SH-SY5Y (cell line): ENCODE measurements at regions not wholly inside any gene's neighbourhood (a gene's known extent, or its start where the extent isn't known, plus 50 kb on each side); places are given as distances from the start of the nearest gene placed in this dataset.

ENCODE experiments used
- GATA2 ChIP-seq: IDR thresholded peaks from 2 replicates; pipeline ENCODE4 v1.6.1; 2011; ENCODE audit warnings: mild to moderate bottlenecking, low read depth, low read length
- GATA3 ChIP-seq: IDR thresholded peaks from 2 replicates; pipeline ENCODE4 v1.6.1; 2011; ENCODE audit warnings: low read depth, mild to moderate bottlenecking, low read length, moderate library complexity

DNA sequence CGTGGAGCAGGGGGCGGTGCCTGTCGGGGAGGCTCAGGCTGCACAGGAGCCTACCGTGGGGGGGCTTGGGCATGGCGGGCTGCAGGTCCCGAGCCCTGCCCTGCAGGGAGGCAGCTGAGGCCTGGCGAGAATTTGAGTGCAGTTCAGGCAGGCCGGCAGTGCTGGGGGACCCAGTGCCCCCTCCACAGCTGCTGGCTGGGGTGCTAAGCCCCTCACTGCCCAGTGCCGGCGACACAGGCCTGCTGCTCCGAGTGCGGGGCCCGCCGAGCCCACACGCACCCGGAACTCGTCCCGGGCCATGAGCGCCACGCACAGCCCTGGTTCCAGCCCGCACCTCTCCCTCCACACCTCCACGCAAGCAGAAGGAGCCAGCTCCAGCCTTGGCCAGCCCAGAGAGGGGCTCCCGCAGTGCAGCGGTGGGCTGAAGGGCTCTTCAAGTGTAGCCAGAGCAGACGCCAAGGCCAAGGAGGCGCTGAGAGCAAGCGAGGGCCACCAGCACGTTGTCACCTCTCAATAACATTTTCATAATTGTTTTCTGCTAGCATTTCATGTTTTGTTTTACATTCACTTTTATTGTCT, 1378.9 kb upstream of the CELF4 start:
- TF ChIP-seq GATA2 (no peak), GATA3 (no peak)

DNA sequence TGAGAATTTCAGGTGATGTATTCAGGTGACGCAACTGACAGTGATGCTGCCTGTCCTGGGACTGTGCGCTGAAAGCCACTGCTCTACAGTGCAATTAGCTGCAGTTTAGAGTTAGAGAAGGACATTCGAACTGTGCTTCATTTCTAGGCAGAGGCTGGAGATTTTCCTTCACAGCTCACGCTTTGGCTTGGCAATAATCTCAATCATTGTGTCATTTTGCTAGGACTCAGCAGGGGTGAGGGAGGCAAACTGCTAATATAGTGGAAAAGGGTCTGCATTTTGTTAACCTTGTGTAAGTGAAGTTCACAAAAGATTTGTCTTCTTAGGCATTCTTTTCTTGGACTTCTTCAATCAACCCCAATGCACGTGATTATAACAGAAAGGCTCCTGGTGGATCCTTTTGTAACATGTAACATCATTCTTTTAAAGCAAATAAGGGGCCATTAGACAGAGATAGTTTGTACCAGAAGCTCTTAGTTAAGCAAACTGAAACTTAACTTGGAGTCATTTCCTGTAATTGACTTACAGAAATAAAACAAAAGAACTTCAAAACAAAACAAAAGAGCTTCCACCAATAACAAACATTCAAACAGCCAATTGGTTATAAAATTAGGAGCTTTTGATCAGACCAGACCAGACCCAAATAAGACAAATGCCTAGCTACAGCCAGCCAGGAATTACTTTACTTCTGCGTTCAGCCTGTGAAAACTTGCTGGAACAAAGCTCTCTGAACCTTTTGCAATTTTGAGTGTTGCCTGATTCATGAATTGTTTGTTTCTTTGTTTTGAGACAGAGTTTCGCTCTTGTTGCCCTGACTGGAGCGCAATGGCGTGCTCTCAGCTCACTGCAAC, 1376.3 kb upstream of the CELF4 start:
- no peak for TF ChIP-seq GATA3
- TF ChIP-seq GATA2 = no peak

DNA sequence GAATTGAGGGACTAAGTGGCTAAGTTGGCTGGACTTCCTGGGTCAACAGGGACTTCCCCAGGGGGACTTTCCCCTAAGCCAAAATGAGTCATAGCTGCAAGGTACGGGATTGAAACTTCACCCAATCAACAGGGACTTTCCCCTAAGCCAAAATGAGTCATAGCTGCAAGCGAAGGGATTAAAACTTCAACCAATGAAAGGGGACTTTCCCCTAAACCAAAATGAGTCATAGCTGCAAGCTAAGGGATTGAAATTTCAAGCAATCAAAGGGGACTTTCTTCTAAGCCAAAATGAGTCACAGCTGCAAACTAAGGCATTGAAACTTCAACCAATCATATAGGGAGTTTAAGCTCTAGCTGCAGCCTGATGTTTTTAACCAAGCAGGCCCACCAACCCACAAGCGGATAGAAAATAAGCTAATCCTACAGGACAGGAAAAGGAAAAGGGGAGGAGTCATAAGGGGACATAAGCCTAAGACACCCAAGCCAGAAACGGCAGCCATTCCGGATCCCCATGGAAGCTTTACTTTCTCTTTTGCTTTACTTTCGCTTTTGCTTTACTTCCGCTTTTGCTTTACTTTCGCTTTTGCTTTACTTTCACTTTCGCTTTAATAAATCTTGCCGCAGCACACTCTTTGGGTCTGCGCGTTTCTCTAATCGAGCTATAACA, 1375.4 kb upstream of the CELF4 start:
- TF ChIP-seq GATA2 (no peak), GATA3 (no peak)

DNA sequence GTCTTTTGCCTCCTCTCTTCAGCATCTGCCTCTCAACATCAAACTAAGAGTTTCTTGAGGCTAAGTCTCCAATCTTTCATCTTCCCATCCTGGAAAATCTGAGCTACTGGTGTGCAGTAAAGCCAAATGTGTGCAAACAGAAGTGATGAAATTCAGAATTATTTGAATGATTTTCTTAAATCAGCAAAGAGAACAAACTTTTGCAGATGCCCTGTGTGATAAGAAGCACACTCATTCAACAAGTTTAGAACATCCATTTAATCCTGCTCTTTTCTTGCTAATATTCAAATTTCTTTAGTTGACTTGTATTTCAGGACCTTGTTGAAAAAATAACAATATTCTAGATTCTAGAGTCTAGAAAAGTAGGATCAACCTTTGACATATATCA, 1374.9 kb upstream of the CELF4 start:
- no peak for TF ChIP-seq GATA3
- TF ChIP-seq GATA2 = no peak

DNA sequence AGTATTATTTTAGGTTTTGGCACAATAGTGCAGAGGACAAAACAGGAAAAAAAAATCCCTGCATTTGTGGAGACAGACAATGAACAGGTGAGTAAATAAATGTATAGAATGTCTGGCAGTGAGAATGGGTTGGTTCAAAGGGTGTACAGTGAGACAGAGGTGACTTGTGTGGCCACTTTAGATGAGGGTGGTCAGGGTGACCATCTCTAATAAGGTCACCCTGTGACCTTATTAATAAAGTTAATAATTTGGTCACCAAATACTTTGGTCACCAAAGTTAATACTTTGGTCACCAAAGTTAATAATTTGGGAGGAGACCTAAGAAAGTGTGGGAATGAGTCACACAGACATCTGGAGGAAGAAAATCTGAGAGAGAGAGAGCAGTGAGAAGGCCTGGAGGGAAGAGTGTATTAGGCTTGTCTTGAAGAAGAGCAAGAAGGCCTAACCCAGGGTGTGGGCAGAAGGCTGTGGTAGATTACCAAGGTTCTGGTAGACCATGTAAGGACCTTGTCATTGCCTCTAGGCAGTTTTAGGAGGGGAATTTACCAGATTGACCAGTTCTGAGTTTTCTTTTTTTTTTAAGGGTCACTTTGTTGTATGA, 1368.4 kb upstream of the CELF4 start:
- TF ChIP-seq GATA3 (no peak), GATA2 (no peak)

DNA sequence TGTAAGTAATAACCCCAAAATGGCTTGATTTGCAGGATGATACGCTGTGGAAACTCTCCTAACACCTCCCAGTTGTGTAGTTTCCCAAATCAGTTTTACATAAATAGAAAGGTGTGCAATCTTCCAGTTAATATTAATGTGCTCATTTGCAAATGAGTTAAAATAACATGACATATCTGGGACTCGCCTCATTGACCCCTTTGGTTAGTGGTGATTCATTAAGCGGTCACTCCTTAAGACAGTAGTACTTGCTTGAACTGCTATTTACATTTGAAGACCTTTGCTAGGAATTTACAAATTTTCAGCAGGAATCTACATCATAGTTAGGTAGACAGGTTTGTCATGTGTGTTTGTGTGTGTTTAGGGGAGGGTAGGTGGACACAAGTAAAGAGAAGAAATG, 1367.7 kb upstream of the CELF4 start:
- TF ChIP-seq GATA2 = no peak
- TF ChIP-seq GATA3 = no peak

DNA sequence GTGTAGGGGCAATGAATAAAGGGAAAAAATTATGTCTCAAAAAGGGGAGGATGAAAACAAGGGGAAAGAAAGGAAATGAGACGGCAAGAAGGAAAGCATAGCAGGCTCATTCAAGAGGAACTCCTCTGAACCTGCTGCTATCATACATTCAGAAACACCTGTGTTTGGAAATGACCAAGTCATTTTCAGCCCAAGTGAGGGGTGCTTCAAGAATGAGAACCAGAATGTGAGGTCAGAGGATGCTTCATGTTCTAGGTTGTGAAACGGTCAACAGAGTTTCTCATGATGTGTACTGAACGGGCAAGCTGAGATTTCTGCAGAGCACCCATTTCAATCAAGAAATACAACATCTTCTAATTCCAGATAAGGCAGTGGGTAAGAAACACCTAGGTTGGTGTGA, 1367.2 kb upstream of the CELF4 start:
- TF ChIP-seq GATA3 = no peak
- no peak for TF ChIP-seq GATA2

DNA sequence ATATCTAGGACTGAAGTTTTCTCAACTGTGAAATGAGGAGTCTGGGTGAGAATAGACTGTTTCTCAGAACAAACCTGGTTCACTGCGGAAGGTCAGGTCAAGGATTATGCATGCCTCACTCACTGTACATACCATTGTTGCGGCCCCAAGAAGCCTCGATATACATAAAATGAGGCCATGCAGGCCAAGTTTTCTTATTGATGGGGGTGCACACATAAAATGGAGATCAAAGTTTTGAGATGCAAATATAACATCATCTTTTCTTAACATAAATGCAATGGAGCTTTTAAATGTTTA, 1366.1 kb upstream of the CELF4 start:
- TF ChIP-seq GATA2 = no peak

DNA sequence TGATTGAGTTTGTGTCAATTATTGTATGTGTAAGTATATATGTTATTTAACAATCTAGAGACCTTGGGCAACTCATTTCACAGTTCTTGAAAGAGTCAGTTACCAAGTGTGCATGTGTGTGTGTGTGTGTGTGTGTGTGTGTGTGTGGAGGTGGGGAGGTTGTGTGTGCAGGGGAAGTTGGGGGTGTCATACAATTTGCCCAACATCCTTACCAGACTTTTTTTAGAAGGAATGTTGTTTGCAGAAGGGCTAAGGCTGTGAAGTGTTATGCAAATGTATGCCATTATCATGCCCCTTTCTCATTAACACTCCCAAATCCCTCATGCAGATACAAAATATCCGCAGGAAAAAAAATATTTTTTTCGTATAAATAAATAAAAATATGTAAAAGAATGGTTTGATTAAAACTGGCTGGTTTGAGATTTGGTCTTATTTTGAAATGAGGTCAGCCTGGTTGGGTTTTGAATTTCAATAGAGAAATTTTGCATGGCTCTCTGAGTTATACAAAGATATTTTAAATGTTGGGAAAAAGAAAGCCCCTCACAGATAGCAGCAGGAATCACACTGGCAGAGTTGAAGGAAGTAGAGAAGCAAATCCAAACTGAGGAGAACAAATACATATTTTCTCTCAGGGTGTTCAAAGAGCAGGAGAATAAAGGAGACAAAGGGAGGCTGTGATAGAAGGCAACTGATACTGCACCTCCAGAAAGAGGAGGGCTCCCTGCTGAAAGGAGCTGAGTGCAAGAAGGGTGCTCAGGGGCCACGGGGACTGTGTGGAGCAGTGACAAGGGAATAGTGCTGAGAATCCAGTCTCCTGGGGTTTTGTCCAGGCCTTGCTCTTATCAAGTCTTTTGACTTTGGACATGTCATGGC, 1365.5 kb upstream of the CELF4 start:
- no peak for TF ChIP-seq GATA2
- TF ChIP-seq GATA3 = no peak

DNA sequence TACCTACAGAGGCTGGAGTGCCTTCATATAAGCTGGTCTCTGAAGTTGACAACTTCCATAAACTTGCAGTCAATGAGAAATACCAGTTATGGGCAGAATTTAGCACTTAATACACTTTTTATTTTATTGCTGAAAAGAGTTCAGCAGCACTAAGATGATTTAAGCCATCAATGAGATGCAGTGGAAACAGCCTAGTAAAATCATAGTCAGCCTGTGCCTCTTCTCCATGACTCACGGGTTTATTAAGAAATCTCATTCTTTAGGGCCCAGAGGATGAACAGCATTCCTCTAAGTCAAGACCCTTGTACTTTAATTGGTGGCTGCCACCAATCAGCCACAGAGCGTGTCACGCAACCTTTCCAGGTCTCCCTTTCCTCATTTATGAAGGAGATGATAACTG, 1357.9 kb upstream of the CELF4 start:
- TF ChIP-seq GATA2 (no peak), GATA3 (no peak)

DNA sequence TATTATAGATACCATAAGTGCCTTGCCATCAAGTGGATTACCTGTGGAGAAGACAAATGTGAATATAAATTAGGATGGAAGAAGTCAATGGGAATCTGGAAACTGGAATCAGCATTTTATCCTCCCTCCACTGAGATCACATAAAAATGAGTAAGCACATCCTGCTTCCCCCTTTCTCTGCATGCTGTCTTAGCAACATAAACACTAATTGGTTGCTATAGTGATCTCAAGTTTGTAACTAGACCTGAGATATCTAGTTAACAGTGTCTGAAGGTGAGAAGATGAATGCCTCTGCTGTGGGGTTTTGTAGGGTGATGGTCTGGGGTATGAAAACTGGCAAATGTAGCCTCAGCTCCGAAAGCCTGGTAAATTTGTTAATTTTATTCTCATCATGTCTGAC, 1357.5 kb upstream of the CELF4 start:
- no peak for TF ChIP-seq GATA2
- TF ChIP-seq GATA3 = no peak

DNA sequence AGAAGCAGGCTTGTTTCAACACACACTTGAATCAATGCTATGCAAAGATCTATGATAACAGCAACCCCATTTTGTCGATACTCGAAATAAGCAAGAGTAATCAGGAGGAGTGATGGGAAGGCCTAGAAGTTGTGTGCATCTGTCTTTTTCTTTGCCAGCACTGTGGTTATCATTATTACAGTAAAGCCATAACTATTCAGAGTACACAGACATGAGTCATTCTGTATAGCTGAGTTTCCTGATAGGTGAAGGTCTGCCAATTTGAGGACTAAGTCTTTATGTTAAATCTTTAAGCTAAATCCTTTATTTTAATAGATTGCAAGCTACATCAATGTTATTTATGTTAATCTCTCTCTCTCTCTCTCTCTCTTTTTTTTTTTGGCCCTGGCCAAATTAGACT, 1344.4 kb upstream of the CELF4 start:
- TF ChIP-seq GATA3 = no peak
- TF ChIP-seq GATA2 = no peak

DNA sequence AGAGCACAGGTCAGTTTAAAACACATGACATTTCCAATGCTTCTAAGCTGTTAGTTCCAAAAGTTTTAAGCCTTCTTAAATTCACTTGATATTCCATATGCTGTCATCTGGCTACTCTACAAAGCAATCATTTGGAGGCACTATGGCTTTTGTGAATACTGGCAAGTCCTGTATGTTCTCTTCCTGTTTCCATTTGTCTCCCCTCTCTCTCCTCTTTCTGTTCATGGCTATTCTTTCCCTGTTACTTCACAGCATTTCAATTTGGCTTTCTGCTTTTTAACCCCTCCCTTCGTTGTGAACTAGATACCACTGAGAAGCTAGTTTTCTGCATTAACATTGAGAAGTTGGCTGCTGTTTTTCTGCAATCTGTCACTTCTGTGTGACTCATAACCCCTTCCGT, 1337.2 kb upstream of the CELF4 start:
- TF ChIP-seq GATA3 (no peak), GATA2 (no peak)

DNA sequence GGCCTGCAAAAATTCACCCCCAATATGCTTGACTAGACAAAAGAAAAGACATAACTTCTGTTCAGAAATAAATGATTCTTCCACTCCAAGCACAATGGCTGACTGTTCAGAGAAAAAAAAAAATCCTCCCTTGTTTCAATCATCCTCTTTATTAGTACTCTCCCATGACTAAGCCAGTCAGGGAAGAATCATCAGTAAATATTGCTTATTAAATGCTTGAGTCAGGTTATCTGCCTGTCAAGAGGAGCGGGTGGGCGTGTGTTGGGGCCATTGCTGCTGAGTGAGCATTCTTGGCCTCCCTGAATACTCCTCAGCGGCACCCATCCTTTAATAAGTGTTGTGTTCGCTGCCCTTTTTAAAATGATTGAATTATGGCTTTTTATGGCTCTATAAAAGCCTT, 1334.8 kb upstream of the CELF4 start:
- TF ChIP-seq GATA3 = no peak
- no peak for TF ChIP-seq GATA2
